H1 (cell line): ENCODE measurements at regions not wholly inside any gene's neighbourhood (a gene's known extent, or its start where the extent isn't known, plus 50 kb on each side); places are given as distances from the start of the nearest gene placed in this dataset.
"Not testable (repeated sequence)": the region's sequence is repeated elsewhere in the genome, so short reads cannot be mapped to it uniquely, and the experiment has no call there.

Source experiments
- CTCF ChIA-PET: fragments of 300-600 bp; sonication (Branson Sonifier 250); formaldehyde crosslinking; loops from one replicate; lab custom pipeline; 2021; ENCODE audit not compliant: partially characterized antibody; lab: Charles Lee
- POLR2A ChIA-PET: fragments of 300-600 bp; sonication (Branson Sonifier 250); formaldehyde crosslinking; loops from one replicate; lab custom pipeline; 2021; ENCODE audit warnings: inconsistent platforms; ENCODE audit not compliant: partially characterized antibody; lab: Charles Lee
- DNase-seq, 2 experiments: peaks; one replicate each; pipeline versions ENCODE4 v3.0.0 to v3.0.0-alpha.2; 2010 to 2022; ENCODE audit warnings: low spot score in 2 of 2, low read depth in 1 of 2, mixed read lengths in 1 of 2
- FAIRE-seq: peaks from 2 replicates; lab custom pipeline; 2011; peaks lifted over from hg19 to GRCh38; lab: Jason Lieb, UNC
- H2AFZ ChIP-seq: 2 replicates; pipeline ENCODE4 v1.8.1; 2012; ENCODE audit warnings: low read length, inconsistent platforms
- H2AK5ac ChIP-seq: 2 replicates; pipeline ENCODE4 v1.6.1; 2013; ENCODE audit warnings: low read depth, low read length
- H2BK120ac ChIP-seq: replicated peaks from 2 replicates; pipeline ENCODE3; 2013; ENCODE audit warnings: low read depth, low read length, inconsistent platforms
- H2BK12ac ChIP-seq: 2 replicates; pipeline ENCODE4 v1.6.1; 2013; ENCODE audit warnings: low read depth, low read length
- H2BK15ac ChIP-seq: 2 replicates; pipeline ENCODE4 v1.6.1; 2013; ENCODE audit warnings: low read length
- H2BK20ac ChIP-seq: 2 replicates; pipeline ENCODE4 v1.6.1; 2013; ENCODE audit warnings: low read length
- H2BK5ac ChIP-seq: 2 replicates; pipeline ENCODE4 v1.6.1; 2013; ENCODE audit warnings: low read depth, low read length
- H3K14ac ChIP-seq: 2 replicates; pipeline ENCODE4 v1.6.1; 2013; ENCODE audit warnings: inconsistent platforms; ENCODE audit not compliant: insufficient read length
- H3K18ac ChIP-seq: 2 replicates; pipeline ENCODE4 v1.6.1; 2013; ENCODE audit warnings: low read length; ENCODE audit errors: extremely low read depth
- H3K23ac ChIP-seq: 2 replicates; pipeline ENCODE4 v1.6.1; 2013; ENCODE audit warnings: inconsistent platforms; ENCODE audit not compliant: insufficient read length
- H3K23me2 ChIP-seq: 2 replicates; pipeline ENCODE4 v1.6.1; 2013; ENCODE audit warnings: low read depth, low read length
- H3K27ac ChIP-seq: 2 replicates; pipeline ENCODE4 v1.6.1; 2011; ENCODE audit warnings: low read depth, low read length, inconsistent platforms
- H3K27me3 ChIP-seq, 4 experiments: replicated peaks in 1 of 4; 1 replicate in 1 of 4; 2 replicates in 3 of 4; pipeline versions ENCODE4 v1.6.1 to v1.8.1; 2011 to 2013; ENCODE audit warnings: low read length in 3 of 4, mild to moderate bottlenecking in 3 of 4, inconsistent platforms in 2 of 4, mixed read lengths in 2 of 4, moderate library complexity in 1 of 4; ENCODE audit not compliant: control insufficient read depth in 3 of 4, insufficient read depth in 3 of 4; ENCODE audit errors: extremely low read depth in 1 of 4
- H3K36me3 ChIP-seq, 4 experiments: 2 replicates each; pipeline versions ENCODE4 v1.6.1 to v1.8.1; 2011 to 2013; ENCODE audit warnings: mild to moderate bottlenecking in 4 of 4, low read length in 3 of 4, moderate library complexity in 2 of 4, control low read depth in 1 of 4, inconsistent platforms in 1 of 4; ENCODE audit not compliant: insufficient read depth in 4 of 4, control insufficient read depth in 2 of 4
- H3K4ac ChIP-seq: replicated peaks from 2 replicates; pipeline ENCODE3; 2013; ENCODE audit warnings: low read length, low read depth, mixed read lengths, inconsistent platforms; ENCODE audit not compliant: insufficient read length
- H3K4me1 ChIP-seq, 4 experiments: replicated peaks in 1 of 4; 1 replicate in 1 of 4; 2 replicates in 3 of 4; pipeline versions ENCODE4 v1.6.1 to v1.8.1; 2011 to 2013; ENCODE audit warnings: low read length in 3 of 4, inconsistent platforms in 2 of 4, mixed read lengths in 1 of 4; ENCODE audit not compliant: insufficient read depth in 4 of 4, control insufficient read depth in 3 of 4
- H3K4me2 ChIP-seq, 2 experiments: 2 replicates each; pipeline versions ENCODE4 v1.6.1 to v1.8.1; 2011 to 2013; ENCODE audit warnings: low read depth in 2 of 2, low read length in 2 of 2, control low read depth in 1 of 2, inconsistent platforms in 1 of 2, mild to moderate bottlenecking in 1 of 2; ENCODE audit not compliant: insufficient read depth in 1 of 2
- H3K4me3 ChIP-seq, 4 experiments: fragments of 200-600, 300-600 bp in 1 of 4; sonication (generic), shearing (Covaris generic), sonication (Bioruptor Twin) in 1 of 4; 2 replicates each; pipeline versions ENCODE4 v1.5.1 to v1.8.1; 2011 to 2016; ENCODE audit warnings: low read length in 4 of 4, low read depth in 3 of 4, control low read depth in 2 of 4, inconsistent platforms in 2 of 4, mild to moderate bottlenecking in 2 of 4, mixed read lengths in 1 of 4, moderate library complexity in 1 of 4; ENCODE audit not compliant: insufficient read depth in 2 of 4; ENCODE audit errors: extremely low read depth in 1 of 4
- H3K56ac ChIP-seq: replicated peaks from 2 replicates; pipeline ENCODE3; 2013; ENCODE audit warnings: low read depth, mild to moderate bottlenecking, mixed read lengths, low read length, inconsistent platforms; ENCODE audit not compliant: insufficient read length
- H3K79me1 ChIP-seq: 2 replicates; pipeline ENCODE4 v1.6.1; 2013; ENCODE audit warnings: low read depth, low read length, control low read depth
- H3K79me2 ChIP-seq, 2 experiments: 2 replicates each; pipeline versions ENCODE4 v1.6.1 to v1.8.1; 2012 to 2013; ENCODE audit warnings: low read length in 2 of 2, mild to moderate bottlenecking in 2 of 2, inconsistent platforms in 1 of 2; ENCODE audit not compliant: insufficient read depth in 2 of 2, control insufficient read depth in 1 of 2
- H3K9ac ChIP-seq, 4 experiments: replicated peaks in 1 of 4; 1 replicate in 1 of 4; 2 replicates in 3 of 4; pipeline versions ENCODE4 v1.6.1 to v1.8.1; 2011 to 2013; ENCODE audit warnings: low read depth in 3 of 4, low read length in 3 of 4, control low read depth in 2 of 4, mild to moderate bottlenecking in 2 of 4, moderate library complexity in 2 of 4, inconsistent platforms in 1 of 4; ENCODE audit errors: extremely low read depth in 1 of 4
- H3K9me3 ChIP-seq, 2 experiments: 2 replicates each; pipeline versions ENCODE4 v1.6.1 to v1.8.1; 2012 to 2013; ENCODE audit warnings: mild to moderate bottlenecking in 2 of 2, moderate library complexity in 2 of 2, control low read depth in 1 of 2, inconsistent platforms in 1 of 2, low read depth in 1 of 2, low read length in 1 of 2, mixed read lengths in 1 of 2; ENCODE audit not compliant: insufficient read depth in 2 of 2
- H4K20me1 ChIP-seq, 2 experiments: replicated peaks in 1 of 2; 2 replicates each; pipeline versions ENCODE3 to v1.8.1; 2011 to 2013; ENCODE audit warnings: inconsistent platforms in 2 of 2, low read length in 2 of 2, mild to moderate bottlenecking in 1 of 2; ENCODE audit not compliant: insufficient read depth in 2 of 2, control insufficient read depth in 1 of 2
- H4K5ac ChIP-seq: 2 replicates; pipeline ENCODE4 v1.6.1; 2013; ENCODE audit warnings: low read length, low read depth, mixed read lengths, inconsistent platforms; ENCODE audit not compliant: insufficient read length
- H4K8ac ChIP-seq: 2 replicates; pipeline ENCODE4 v1.8.0; 2013; ENCODE audit warnings: mild to moderate bottlenecking, moderate library complexity, low read length, inconsistent platforms; ENCODE audit not compliant: insufficient read depth; ENCODE audit errors: extremely low read depth
- H4K91ac ChIP-seq: replicated peaks from 2 replicates; pipeline ENCODE3; 2013; ENCODE audit warnings: low read length, mixed read lengths, inconsistent platforms; ENCODE audit not compliant: insufficient read length
- KDM1A ChIP-seq: fragments of 200-600, 300-600 bp; sonication (generic); IDR thresholded peaks from 2 replicates; pipeline ENCODE4 v1.7.1; 2016; ENCODE audit warnings: mild to moderate bottlenecking, low read length, borderline replicate concordance
- NRF1 ChIP-seq: IDR thresholded peaks from 2 replicates; pipeline ENCODE4 v1.6.1; 2011; ENCODE audit warnings: mild to moderate bottlenecking, low read depth, low read length, improper control_type of control experiment
- PHF8 ChIP-seq: fragments of 200-600 bp; sonication (generic); conservative IDR thresholded peaks from 2 replicates; pipeline ENCODE4 v1.7.1; 2012; ENCODE audit warnings: low read depth, mild to moderate bottlenecking, inconsistent platforms, low read length, moderate library complexity
- SAP30 ChIP-seq: fragments of 300-600 bp; sonication (generic); IDR thresholded peaks from 2 replicates; pipeline ENCODE4 v1.7.1; 2012; ENCODE audit warnings: low read length, moderate library complexity, mild to moderate bottlenecking, inconsistent platforms; ENCODE audit not compliant: insufficient read depth, insufficient replicate concordance
- SP1 ChIP-seq: IDR thresholded peaks from 2 replicates; pipeline ENCODE4 v1.6.1; 2011; ENCODE audit warnings: low read depth, low read length
- WGBS, 2 experiments: shearing (Covaris generic) in 1 of 2; methylation state at CpG; one replicate each; pipeline versions ENCODE4 v1.1.6 to v1.1.7; 2013 to 2015; ENCODE audit warnings: low lambda C conversion rate in 2 of 2, mixed read lengths in 2 of 2, inconsistent platforms in 1 of 2, low coverage in 1 of 2, missing lambda C conversion rate in 1 of 2; ENCODE audit not compliant: insufficient replicate concordance in 2 of 2, insufficient coverage in 1 of 2, insufficient read length in 1 of 2; ENCODE audit errors: extremely low coverage in 1 of 2, missing lambda C conversion rate in 1 of 2; 5-methylcytosine and 5-hydroxymethylcytosine counted together

DNA sequence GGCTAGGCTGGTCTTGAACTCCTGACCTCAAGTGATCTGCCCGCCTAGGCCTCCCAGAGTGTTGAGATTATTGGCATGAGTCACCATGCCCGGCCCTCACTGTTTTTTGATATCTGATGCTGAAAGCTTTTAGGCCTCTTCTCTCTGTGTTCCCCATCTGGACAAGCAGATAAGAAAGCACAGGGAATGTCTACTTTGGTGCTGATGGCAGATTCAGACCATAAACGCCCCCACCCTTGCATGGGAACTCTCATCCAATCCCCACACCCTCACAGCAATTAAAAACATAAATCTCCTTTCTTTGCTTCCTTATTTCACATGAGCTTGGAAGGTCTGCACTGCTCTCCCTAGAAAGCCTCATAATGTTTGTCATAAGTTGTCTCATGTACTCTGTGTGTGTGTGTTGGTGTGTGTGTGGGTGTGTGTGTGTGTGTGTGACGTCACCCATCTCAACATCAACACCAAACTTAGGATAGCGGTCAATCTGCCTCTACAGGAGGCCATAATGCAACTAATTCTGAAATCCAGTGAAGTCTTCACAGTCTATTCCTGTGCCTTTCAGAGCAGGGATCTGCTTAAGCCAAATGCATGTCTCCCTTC lies 335.6 kb upstream of the USP9Y start (continued):
- TF ChIP-seq PHF8, result no peak
- no peak for TF ChIP-seq SP1
- no peak for TF ChIP-seq NRF1
- no peak for TF ChIP-seq SAP30
- TF ChIP-seq KDM1A, result no peak
- TF ChIP-seq, all 59 proteins: peak for 0

DNA sequence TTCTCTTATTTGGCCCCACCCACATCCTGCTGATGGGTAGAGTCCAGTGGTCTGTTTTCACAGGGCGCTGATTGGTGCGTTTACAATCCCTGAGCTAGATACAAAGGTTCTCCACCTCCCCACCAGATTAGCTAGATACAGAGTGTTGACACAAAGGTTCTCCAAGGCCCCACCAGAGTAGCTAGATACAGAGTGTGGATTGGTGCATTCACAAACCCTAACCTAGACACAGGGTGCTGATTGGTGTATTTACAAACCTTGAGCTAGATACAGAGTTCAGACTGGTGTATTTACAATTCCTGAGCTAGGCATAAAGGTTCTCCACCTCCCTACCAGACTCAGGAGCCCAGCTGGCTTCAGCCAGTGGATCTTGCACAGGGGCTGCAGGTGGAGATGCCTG lies 326.4 kb upstream of the USP9Y start:
- H4K20me1 ChIP-seq, H3K4me3 ChIP-seq, H2BK12ac ChIP-seq, H4K5ac ChIP-seq, H2AFZ ChIP-seq, H3K79me2 ChIP-seq, POLR2A ChIA-PET, H3K79me1 ChIP-seq, H3K14ac ChIP-seq, CTCF ChIA-PET, DNase-seq, H2BK15ac ChIP-seq, H2AK5ac ChIP-seq, H3K23me2 ChIP-seq, H2BK5ac ChIP-seq, H3K4me1 ChIP-seq, H3K23ac ChIP-seq, H3K56ac ChIP-seq, H3K27ac ChIP-seq, H3K4ac ChIP-seq, H3K4me2 ChIP-seq, H3K36me3 ChIP-seq, H3K27me3 ChIP-seq, H4K8ac ChIP-seq, H3K18ac ChIP-seq, H3K9ac ChIP-seq, FAIRE-seq, H2BK120ac ChIP-seq, H4K91ac ChIP-seq, H2BK20ac ChIP-seq: not testable (repeated sequence)
- peaks cover 0 to 21% of the 10 kb centered on the region in 2 experiments; a peak in 2 of 4 replicates for H3K9me3 ChIP-seq
- no CpG with 5 or more reads among the region's 2 CpGs for WGBS, 2 experiments
